HG02885 (cell line): ENCODE measurements at regions not wholly inside any gene's neighbourhood (a gene's known extent, or its start where the extent isn't known, plus 50 kb on each side); places are given as distances from the start of the nearest gene placed in this dataset.
"Not testable (repeated sequence)": the region's sequence is repeated elsewhere in the genome, so short reads cannot be mapped to it uniquely, and the experiment has no call there.

Source experiments
- ATAC-seq: cut with Tn5 transposase; IDR thresholded peaks from one replicate; pipeline ENCODE4 v1.9.1; 2021; ENCODE audit warnings: mild to moderate bottlenecking; ENCODE audit not compliant: unreplicated experiment, poor library complexity

GRCh38 chr2:237212356-237213279 lies 126.9 kb downstream of the COPS8 start:
- not testable (repeated sequence) for ATAC-seq

GRCh38 chr2:237213315-237214022 lies 127.8 kb downstream of the COPS8 start:
- ATAC-seq: no peak

DNA sequence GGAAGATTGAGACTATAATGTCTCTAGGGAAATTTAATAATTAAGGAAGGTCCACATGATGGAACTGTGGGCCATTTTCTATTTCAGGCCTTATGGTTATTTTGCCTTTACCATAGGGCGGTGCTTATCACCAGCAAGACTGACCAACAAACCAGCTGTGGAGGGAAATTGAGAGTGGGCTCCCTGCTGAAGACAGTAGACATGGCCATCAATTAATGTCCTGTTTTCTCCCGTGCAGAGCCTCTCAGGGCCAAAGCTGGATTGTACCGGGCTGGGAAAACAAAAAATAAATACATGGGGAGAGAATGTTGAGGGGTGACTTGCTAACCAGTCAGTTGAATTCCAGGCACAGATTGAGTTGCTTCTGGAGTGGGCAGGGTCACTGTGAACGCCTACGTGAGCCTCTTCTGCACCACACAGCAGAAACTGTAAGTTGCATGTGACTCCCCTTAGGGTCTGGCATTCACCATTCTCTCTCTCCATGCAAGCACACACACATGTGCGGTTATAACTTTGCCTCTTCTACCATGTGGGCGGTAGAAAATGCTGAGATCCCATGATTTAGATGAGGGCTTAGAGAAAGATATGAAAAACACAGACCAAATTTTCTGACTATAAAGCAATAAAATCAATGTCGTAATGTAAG lies 128.5 kb downstream of the COPS8 start:
- no peak for ATAC-seq

DNA sequence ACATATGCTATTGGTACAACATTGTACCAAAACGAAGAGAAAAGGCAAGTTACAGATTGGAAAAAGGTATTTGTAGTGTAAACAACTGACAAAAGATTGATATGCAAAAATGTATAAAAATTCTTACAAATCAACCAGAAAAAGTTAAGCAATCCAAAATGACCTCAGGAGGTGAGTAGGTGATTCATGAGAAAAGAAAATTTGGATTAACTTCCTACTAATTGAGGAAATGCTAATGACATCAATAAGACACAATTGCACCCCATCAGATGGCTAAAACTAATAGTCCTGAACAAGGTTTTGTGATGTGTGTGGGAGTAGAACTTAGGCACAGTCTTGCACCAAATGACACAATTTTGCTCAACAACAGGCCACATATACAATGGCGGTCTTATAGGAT lies 129.3 kb downstream of the COPS8 start:
- no peak for ATAC-seq

- ATAC-seq: no peak
Observed at GRCh38 chr2:237217995-237218616, 132.4 kb downstream of the COPS8 start.

- no peak for ATAC-seq
Observed at GRCh38 chr2:237218756-237219155, 133.1 kb downstream of the COPS8 start.

DNA sequence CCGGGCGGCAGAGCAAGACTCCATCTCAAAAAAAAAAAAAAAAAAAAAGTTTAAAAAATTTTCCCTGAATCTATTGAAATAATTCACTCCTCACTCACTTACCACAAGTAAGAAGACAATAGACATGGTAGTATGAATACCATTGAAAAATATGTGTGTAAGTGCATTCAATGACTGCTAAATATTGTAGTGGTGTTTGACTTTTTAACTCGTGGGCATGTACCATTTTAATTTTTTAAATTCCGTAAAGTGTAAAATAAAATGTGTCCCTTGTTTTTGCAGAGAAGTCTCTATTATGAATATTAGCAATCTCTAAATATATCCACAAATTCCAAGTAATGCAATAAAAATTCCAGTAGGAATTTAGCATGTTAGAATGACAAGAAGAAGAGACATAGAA lies 134.1 kb downstream of the COPS8 start:
- no peak for ATAC-seq

DNA sequence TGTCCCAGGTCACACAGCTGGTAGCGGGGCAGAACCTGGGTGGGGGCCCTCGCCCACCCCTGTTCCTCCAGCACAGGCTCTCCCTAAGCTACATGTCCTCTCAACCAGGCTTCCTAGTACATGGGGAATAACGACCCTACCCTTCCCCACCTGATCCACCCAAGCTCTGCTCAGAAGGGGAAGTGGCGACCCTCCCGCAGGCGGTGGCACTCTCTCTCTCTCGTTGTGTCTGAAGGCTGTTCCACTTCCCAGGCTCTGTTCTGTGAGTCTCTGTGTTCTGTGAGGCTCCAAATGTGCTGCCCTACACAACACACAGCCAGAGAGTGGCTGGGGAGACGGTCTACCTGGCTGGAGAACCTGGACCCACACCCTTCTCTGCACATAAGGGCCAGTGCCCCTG lies 135.8 kb downstream of the COPS8 start:
- ATAC-seq: no peak

GRCh38 chr2:237222178-237222577 lies 136.5 kb downstream of the COPS8 start:
- no peak for ATAC-seq

DNA sequence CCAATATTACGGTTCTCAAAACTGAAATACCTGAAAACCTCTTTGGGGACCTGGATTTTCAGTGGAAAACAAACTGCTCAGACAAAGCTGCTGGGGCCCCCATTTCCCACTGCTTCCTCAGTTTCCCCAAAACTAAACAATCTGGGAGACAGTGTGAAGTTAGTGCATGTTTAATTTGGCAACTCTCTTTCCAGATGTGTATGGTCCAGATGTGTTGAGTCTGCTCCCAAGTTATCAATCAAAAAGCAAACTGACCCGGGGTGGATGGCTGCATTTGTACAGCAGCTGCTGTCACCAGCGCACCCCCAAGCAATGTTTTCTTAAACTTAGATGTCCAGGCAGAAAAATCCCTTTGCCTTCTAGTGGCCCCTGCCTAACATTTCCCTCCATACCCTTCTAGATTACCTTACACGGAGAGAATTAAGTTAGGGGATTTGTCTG lies 136.9 kb downstream of the COPS8 start:
- ATAC-seq: no peak

DNA sequence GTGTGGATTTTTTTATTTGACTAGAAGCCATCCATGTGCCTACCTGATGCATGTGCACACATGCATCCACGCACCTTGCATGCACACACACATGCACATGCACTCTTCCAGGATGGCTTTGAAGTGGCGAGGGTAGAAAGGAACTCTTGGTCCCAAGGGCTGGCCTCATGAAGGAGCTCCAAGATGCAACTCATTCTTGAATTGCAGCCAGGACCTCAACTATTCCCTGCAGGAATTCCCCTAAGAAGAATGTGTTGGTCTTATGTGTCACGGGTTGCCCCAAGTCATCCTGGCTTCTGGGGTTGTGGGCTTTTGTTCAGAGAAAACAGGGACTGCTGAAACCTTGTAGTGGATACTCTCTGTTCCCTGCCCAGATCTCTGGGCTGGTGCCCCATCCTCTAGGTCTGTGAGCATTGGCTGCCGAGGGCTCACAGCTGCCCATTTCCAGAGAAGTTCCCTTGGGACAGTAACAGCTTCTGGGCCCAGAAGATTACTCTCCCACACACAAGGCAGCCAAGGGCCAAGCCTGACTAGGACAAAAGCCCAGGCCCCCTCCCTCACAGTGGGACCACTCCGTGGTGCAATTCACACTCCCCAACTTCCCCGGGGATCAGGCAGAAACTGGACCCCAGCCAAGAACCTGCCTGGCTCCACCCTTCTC lies 137.6 kb downstream of the COPS8 start:
- ATAC-seq: no peak

DNA sequence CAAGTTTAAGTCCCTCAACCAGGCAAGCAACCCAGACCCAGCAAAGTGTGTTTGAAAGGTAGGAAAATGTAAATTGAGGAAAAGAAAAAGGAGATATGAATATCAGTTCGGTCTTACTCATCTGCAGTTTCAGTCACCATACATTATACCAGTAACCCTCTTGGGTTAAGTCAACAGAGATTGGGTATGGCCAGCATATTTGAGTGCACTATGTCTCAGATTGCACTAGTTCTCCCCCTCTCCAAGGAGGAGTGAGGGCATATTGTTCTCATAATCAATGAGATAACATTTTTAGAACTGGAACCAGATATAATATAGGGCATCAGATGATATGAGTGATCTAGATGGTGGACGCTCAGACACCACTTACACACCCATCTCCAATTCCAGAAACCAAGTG lies 141.5 kb downstream of the COPS8 start:
- no peak for ATAC-seq

- no peak for ATAC-seq
Observed at GRCh38 chr2:237227592-237228280, 142.0 kb downstream of the COPS8 start.

DNA sequence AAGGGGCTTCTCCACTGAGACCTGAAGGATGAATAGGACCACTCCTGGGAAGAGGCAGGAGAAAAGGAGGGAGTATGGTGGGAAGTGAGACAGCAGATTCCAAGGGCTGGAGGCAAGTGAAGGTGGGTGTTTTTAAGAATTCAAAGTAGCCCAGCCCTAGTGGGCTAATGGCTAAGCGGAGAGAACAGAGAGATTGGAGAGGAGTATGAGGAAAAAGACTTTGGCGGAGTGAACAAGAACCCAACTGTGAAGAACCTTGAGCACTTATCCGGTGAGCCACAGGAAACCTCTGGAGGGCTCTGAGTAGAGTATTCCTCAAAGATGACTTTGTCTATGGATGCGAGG lies 142.6 kb downstream of the COPS8 start:
- no peak for ATAC-seq

- no peak for ATAC-seq
Observed at GRCh38 chr2:237229905-237230304, 144.2 kb downstream of the COPS8 start.

DNA sequence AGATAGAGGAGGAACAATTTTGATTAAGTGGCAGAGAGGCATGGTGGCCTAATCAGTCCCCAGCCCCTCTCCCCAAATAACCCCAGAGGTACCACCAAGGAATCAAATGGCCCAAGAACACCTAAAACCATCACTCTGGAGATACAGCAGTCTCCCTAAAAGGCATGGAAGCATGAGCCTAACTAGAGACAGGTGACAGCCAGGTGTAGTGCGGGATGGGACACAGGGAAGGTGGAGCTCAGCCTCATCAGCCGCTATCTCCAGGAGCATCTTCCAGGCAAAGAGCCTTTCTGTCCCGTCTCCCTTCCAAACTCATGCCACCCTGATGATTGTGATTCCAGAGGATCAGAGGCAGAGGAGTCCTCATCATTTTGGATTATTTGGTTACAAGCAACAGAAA lies 144.7 kb downstream of the COPS8 start:
- ATAC-seq: no peak

- ATAC-seq: no peak
Observed at GRCh38 chr2:237231593-237231992, 145.9 kb downstream of the COPS8 start.

DNA sequence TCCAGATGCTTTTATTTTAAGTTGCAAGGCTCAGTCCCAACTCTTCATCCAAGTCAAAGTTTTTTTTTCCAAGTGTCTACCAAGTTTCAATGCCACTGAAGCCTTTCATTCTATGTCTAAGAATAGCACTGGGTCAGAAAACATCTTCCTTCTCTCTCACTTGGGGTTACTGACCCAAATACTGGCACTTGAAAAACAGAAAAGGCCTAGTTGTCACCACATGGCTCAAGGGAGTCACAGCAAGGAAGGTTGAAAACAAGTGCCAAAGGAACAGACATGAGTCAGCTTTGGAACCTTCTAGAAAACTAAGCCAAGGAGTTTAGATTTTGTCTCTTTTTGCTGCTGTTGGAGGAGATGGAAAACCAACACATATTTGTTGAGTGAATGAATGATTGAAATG lies 146.5 kb downstream of the COPS8 start:
- ATAC-seq: no peak

GRCh38 chr2:237234268-237234667 lies 148.6 kb downstream of the COPS8 start:
- ATAC-seq: no peak
